ENCODE measurements at regions not wholly inside any gene's neighbourhood (a gene's known extent, or its start where the extent isn't known, plus 50 kb on each side); places are given as distances from the start of the nearest gene placed in this dataset.

GRCh38 chr2:239629926-239630617 is 229.3 kb upstream of the HDAC4 start:
- H3K36me3 ChIP-seq (ENCODE audit: insufficient read depth, low read length): no peaks in the 10 kb centered on the region
- no peaks in the 10 kb centered on the region for H3K4me1 ChIP-seq (ENCODE audit: insufficient read depth, low read length, severe bottlenecking)
- H3K9me3 ChIP-seq (ENCODE audit: low read length): no peaks in the 10 kb centered on the region
- no peak overlapping the region for H3K9ac ChIP-seq (ENCODE audit: low read length)
- H3F3A ChIP-seq (ENCODE audit: insufficient read depth, low read length): no peaks in the 10 kb centered on the region
- no peak overlapping the region for H3K4me2 ChIP-seq (ENCODE audit: low read length)
- no peak overlapping the region for H3K27ac ChIP-seq (ENCODE audit: low read depth, low read length, poor library complexity, severe bottlenecking)
- no peaks in the 10 kb centered on the region for H3K27me3 ChIP-seq (ENCODE audit: insufficient read depth, low read length)
- H3K79me2 ChIP-seq (ENCODE audit: insufficient read depth, low read length): no peaks in the 10 kb centered on the region
- TF ChIP-seq CTCF (IDR thresholded peaks at IDR 0.05; ENCODE audit: low read length) (no peak), EZH2 (IDR thresholded peaks at IDR 0.05; ENCODE audit: borderline replicate concordance, low read length) (no peak)
- no peaks in the 10 kb centered on the region for H3K9me2 ChIP-seq (ENCODE audit: low read depth, low read length)
- no peak overlapping the region for H2AFZ ChIP-seq (ENCODE audit: low read length)
- no peak overlapping the region for H3K4me3 ChIP-seq (ENCODE audit: low read depth, low read length, poor library complexity, severe bottlenecking)
- no peaks in the 10 kb centered on the region for H4K20me1 ChIP-seq (ENCODE audit: insufficient read depth, low read length)

DNA sequence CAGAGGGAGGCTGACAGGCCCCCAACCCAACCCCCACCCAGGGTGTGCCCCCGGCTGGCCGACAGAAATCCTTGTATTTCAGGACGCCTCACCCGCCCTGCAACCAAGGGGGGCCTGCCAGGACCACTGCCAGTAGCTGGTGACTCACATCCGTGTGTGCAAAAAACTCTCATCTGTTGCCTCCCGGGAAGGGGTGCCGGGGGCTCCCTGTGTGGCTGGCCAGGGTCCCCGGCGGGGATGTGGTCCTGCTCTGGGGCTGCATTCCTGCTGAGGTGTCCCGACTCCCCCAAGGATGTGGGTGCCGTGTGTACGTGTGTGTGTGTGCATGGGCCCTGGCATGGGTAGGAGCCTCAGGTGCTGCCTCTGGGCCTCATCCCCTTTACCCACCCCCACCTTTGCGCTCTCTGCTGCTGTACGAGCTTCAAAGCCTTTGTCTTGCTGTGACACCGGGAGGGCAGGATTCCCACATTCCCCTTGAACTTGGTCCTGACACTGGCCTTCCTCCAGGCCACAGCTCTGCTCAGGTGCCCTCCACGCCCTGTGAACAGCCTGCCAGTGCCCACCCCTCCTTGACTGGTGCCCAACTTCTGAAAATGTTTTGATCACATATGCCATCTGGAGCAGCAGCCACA is 226.3 kb upstream of the HDAC4 start:
- H4K20me1 ChIP-seq (ENCODE audit: insufficient read depth, low read length): no peaks in the 10 kb centered on the region
- H2AFZ ChIP-seq (ENCODE audit: low read length): no peak overlapping the region
- no peak overlapping the region for H3K27ac ChIP-seq (ENCODE audit: low read depth, low read length, poor library complexity, severe bottlenecking)
- H3K4me1 ChIP-seq (ENCODE audit: insufficient read depth, low read length, severe bottlenecking): no peaks in the 10 kb centered on the region
- H3K9me3 ChIP-seq (ENCODE audit: low read length): no peaks in the 10 kb centered on the region
- no peaks in the 10 kb centered on the region for H3K27me3 ChIP-seq (ENCODE audit: insufficient read depth, low read length)
- H3K4me3 ChIP-seq (ENCODE audit: low read depth, low read length, poor library complexity, severe bottlenecking): no peak overlapping the region
- H3K36me3 ChIP-seq (ENCODE audit: insufficient read depth, low read length): no peaks in the 10 kb centered on the region
- no peaks in the 10 kb centered on the region for H3F3A ChIP-seq (ENCODE audit: insufficient read depth, low read length)
- no peak overlapping the region for H3K4me2 ChIP-seq (ENCODE audit: low read length)
- no peak for TF ChIP-seq CTCF (IDR thresholded peaks at IDR 0.05; ENCODE audit: low read length)
- TF ChIP-seq EZH2 (IDR thresholded peaks at IDR 0.05; ENCODE audit: borderline replicate concordance, low read length): no peak
- no peaks in the 10 kb centered on the region for H3K9me2 ChIP-seq (ENCODE audit: low read depth, low read length)
- no peaks in the 10 kb centered on the region for H3K79me2 ChIP-seq (ENCODE audit: insufficient read depth, low read length)
- no peak overlapping the region for H3K9ac ChIP-seq (ENCODE audit: low read length)

GRCh38 chr2:239625971-239626734 is 225.3 kb upstream of the HDAC4 start:
- Histone ChIP-seq H3K36me3 (ENCODE audit: insufficient read depth, low read length) (no peaks in the 10 kb centered on the region), H3K27me3 (ENCODE audit: insufficient read depth, low read length) (no peaks in the 10 kb centered on the region), H4K20me1 (ENCODE audit: insufficient read depth, low read length) (no peaks in the 10 kb centered on the region), H3K27ac (ENCODE audit: low read depth, low read length, poor library complexity, severe bottlenecking) (no peak overlapping the region), H3K4me1 (ENCODE audit: insufficient read depth, low read length, severe bottlenecking) (no peaks in the 10 kb centered on the region), H3K9me3 (ENCODE audit: low read length) (no peaks in the 10 kb centered on the region), H3K79me2 (ENCODE audit: insufficient read depth, low read length) (no peaks in the 10 kb centered on the region), H2AFZ (ENCODE audit: low read length) (no peak overlapping the region), H3K9ac (ENCODE audit: low read length) (no peak overlapping the region), H3K9me2 (ENCODE audit: low read depth, low read length) (no peaks in the 10 kb centered on the region), H3K4me3 (ENCODE audit: low read depth, low read length, poor library complexity, severe bottlenecking) (no peak overlapping the region), H3K4me2 (ENCODE audit: low read length) (no peak overlapping the region), H3F3A (ENCODE audit: insufficient read depth, low read length) (no peaks in the 10 kb centered on the region)
- TF ChIP-seq CTCF (IDR thresholded peaks at IDR 0.05; ENCODE audit: low read length): no peak
- no peak for TF ChIP-seq EZH2 (IDR thresholded peaks at IDR 0.05; ENCODE audit: borderline replicate concordance, low read length)

All from OCI-LY1 (cell line).